ENCODE measurements at regions not wholly inside any gene's neighbourhood (a gene's known extent, or its start where the extent isn't known, plus 50 kb on each side); places are given as distances from the start of the nearest gene placed in this dataset.
"Not testable (repeated sequence)": the region's sequence is repeated elsewhere in the genome, so short reads cannot be mapped to it uniquely, and the experiment has no call there.

- Mint-ChIP-seq H3K9me3 (peaks cover 11% of the 10 kb centered on the region), H3K4me1 (ENCODE audit: low read depth) (peaks cover 12% of the 10 kb centered on the region)
- not testable (repeated sequence) for H3K27ac Mint-ChIP-seq; H3K36me3 Mint-ChIP-seq (ENCODE audit: low read depth); H3K4me3 Mint-ChIP-seq; DNase-seq; H3K27me3 Mint-ChIP-seq
Observed at GRCh38 chr14:89660625-89661233, 243.7 kb upstream of the FOXN3 start.

- Mint-ChIP-seq H3K27ac (no peak overlapping the region), H3K4me1 (ENCODE audit: low read depth) (peaks cover 12% of the 10 kb centered on the region), H3K9me3 (peaks cover 8% of the 10 kb centered on the region), H3K27me3 (no peaks in the 10 kb centered on the region), H3K4me3 (no peak overlapping the region), H3K36me3 (ENCODE audit: low read depth) (no peaks in the 10 kb centered on the region)
- DNase-seq = no peak
Observed at GRCh38 chr14:89660166-89660565, 243.1 kb upstream of the FOXN3 start.

- DNase-seq = no peak
- Mint-ChIP-seq H3K4me3 (no peak overlapping the region), H3K36me3 (ENCODE audit: low read depth) (no peaks in the 10 kb centered on the region), H3K27me3 (no peaks in the 10 kb centered on the region), H3K27ac (peak overlapping the region; percentile 9), H3K9me3 (peaks cover 6% of the 10 kb centered on the region), H3K4me1 (ENCODE audit: low read depth) (peaks cover 7% of the 10 kb centered on the region)
Observed at GRCh38 chr14:89658977-89659670, 242.1 kb upstream of the FOXN3 start.

- no peak for DNase-seq
- Mint-ChIP-seq H3K27ac (no peak overlapping the region), H3K27me3 (no peaks in the 10 kb centered on the region), H3K4me1 (ENCODE audit: low read depth) (peaks cover 9% of the 10 kb centered on the region), H3K4me3 (no peak overlapping the region), H3K9me3 (peaks cover 6% of the 10 kb centered on the region), H3K36me3 (ENCODE audit: low read depth) (no peaks in the 10 kb centered on the region)
Observed at GRCh38 chr14:89657014-89657413, 240.0 kb upstream of the FOXN3 start.

- Mint-ChIP-seq H3K4me1 (ENCODE audit: low read depth) (peaks cover 21% of the 10 kb centered on the region), H3K4me3 (no peak overlapping the region), H3K27ac (no peak overlapping the region), H3K36me3 (ENCODE audit: low read depth) (no peaks in the 10 kb centered on the region), H3K9me3 (peaks cover 6% of the 10 kb centered on the region), H3K27me3 (no peaks in the 10 kb centered on the region)
- DNase-seq = no peak
Observed at GRCh38 chr14:89654998-89655397, 238.0 kb upstream of the FOXN3 start.

GRCh38 chr14:89652352-89652751 is 235.3 kb upstream of the FOXN3 start:
- no peaks in the 10 kb centered on the region for H3K27me3 Mint-ChIP-seq
- H3K36me3 Mint-ChIP-seq (ENCODE audit: low read depth) = no peaks in the 10 kb centered on the region
- H3K4me1 Mint-ChIP-seq (ENCODE audit: low read depth) = peaks cover 27% of the 10 kb centered on the region
- H3K9me3 Mint-ChIP-seq = peaks cover 6% of the 10 kb centered on the region
- no peak overlapping the region for H3K4me3 Mint-ChIP-seq
- no peak overlapping the region for H3K27ac Mint-ChIP-seq
- no peak for DNase-seq

GRCh38 chr14:89651805-89652204 is 234.8 kb upstream of the FOXN3 start:
- H3K27ac Mint-ChIP-seq = no peak overlapping the region
- no peak for DNase-seq
- H3K9me3 Mint-ChIP-seq = peaks cover 2% of the 10 kb centered on the region
- H3K27me3 Mint-ChIP-seq = no peaks in the 10 kb centered on the region
- no peak overlapping the region for H3K4me3 Mint-ChIP-seq
- H3K4me1 Mint-ChIP-seq (ENCODE audit: low read depth) = peaks cover 27% of the 10 kb centered on the region
- H3K36me3 Mint-ChIP-seq (ENCODE audit: low read depth) = no peaks in the 10 kb centered on the region

- Mint-ChIP-seq H3K4me1 (ENCODE audit: low read depth) (peaks cover 25% of the 10 kb centered on the region), H3K9me3 (no peaks in the 10 kb centered on the region), H3K27me3 (no peaks in the 10 kb centered on the region), H3K27ac (peak overlapping the region; percentile 80), H3K36me3 (ENCODE audit: low read depth) (no peaks in the 10 kb centered on the region), H3K4me3 (no peak overlapping the region)
- no peak for DNase-seq
Observed at GRCh38 chr14:89650077-89650978, 233.3 kb upstream of the FOXN3 start.

- peak overlapping the region; percentile 85 for H3K27ac Mint-ChIP-seq
- no peak overlapping the region for H3K4me3 Mint-ChIP-seq
- DNase-seq = no peak
- H3K9me3 Mint-ChIP-seq = no peaks in the 10 kb centered on the region
- H3K27me3 Mint-ChIP-seq = no peaks in the 10 kb centered on the region
- peaks cover 25% of the 10 kb centered on the region for H3K4me1 Mint-ChIP-seq (ENCODE audit: low read depth)
- no peaks in the 10 kb centered on the region for H3K36me3 Mint-ChIP-seq (ENCODE audit: low read depth)
Observed at GRCh38 chr14:89649451-89650075, 232.5 kb upstream of the FOXN3 start.

GRCh38 chr14:89648924-89649323 is 231.9 kb upstream of the FOXN3 start:
- Mint-ChIP-seq H3K27ac (no peak overlapping the region), H3K4me1 (ENCODE audit: low read depth) (peaks cover 28% of the 10 kb centered on the region), H3K36me3 (ENCODE audit: low read depth) (no peaks in the 10 kb centered on the region), H3K9me3 (peaks cover 2% of the 10 kb centered on the region), H3K4me3 (no peak overlapping the region), H3K27me3 (no peaks in the 10 kb centered on the region)
- no peak for DNase-seq

- Mint-ChIP-seq H3K9me3 (peaks cover 2% of the 10 kb centered on the region), H3K4me3 (no peak overlapping the region), H3K4me1 (ENCODE audit: low read depth) (peaks cover 30% of the 10 kb centered on the region)
Observed at GRCh38 chr14:89648510-89648909, 231.5 kb upstream of the FOXN3 start.

GRCh38 chr14:89646971-89647370 is 229.9 kb upstream of the FOXN3 start:
- Mint-ChIP-seq H3K9me3 (peaks cover 7% of the 10 kb centered on the region), H3K27ac (no peak overlapping the region), H3K36me3 (ENCODE audit: low read depth) (peaks cover 5% of the 10 kb centered on the region), H3K4me1 (ENCODE audit: low read depth) (peaks cover 43% of the 10 kb centered on the region), H3K27me3 (no peaks in the 10 kb centered on the region), H3K4me3 (no peak overlapping the region)
- DNase-seq = no peak

More at GRCh38 chr14:89648510-89648909, 231.5 kb upstream of the FOXN3 start:
- H3K36me3 Mint-ChIP-seq (ENCODE audit: low read depth) = no peaks in the 10 kb centered on the region
- no peaks in the 10 kb centered on the region for H3K27me3 Mint-ChIP-seq
- DNase-seq = no peak
- H3K27ac Mint-ChIP-seq = no peak overlapping the region

- Mint-ChIP-seq H3K4me1 (ENCODE audit: low read depth) (peaks cover 49% of the 10 kb centered on the region), H3K27ac (no peak overlapping the region), H3K27me3 (no peaks in the 10 kb centered on the region), H3K9me3 (peaks cover 12% of the 10 kb centered on the region), H3K36me3 (ENCODE audit: low read depth) (peaks cover 17% of the 10 kb centered on the region), H3K4me3 (no peak overlapping the region)
- no peak for DNase-seq
Observed at GRCh38 chr14:89644641-89645040, 227.6 kb upstream of the FOXN3 start.

GRCh38 chr14:89641495-89642175 is 224.6 kb upstream of the FOXN3 start:
- no peak for DNase-seq
- H3K36me3 Mint-ChIP-seq (ENCODE audit: low read depth) = peaks cover 17% of the 10 kb centered on the region

More at GRCh38 chr14:89641495-89642175, 224.6 kb upstream of the FOXN3 start:
- no peaks in the 10 kb centered on the region for H3K27me3 Mint-ChIP-seq
- peaks cover 16% of the 10 kb centered on the region for H3K9me3 Mint-ChIP-seq
- H3K4me3 Mint-ChIP-seq = peak overlapping the region; percentile 63
- peak overlapping the region; percentile 90 for H3K27ac Mint-ChIP-seq
- H3K4me1 Mint-ChIP-seq (ENCODE audit: low read depth) = peaks cover 70% of the 10 kb centered on the region
